Choroid plexus epithelial cell (primary cell): ENCODE measurements at regions not wholly inside any gene's neighbourhood (a gene's known extent, or its start where the extent isn't known, plus 50 kb on each side); places are given as distances from the start of the nearest gene placed in this dataset.

Experiments used
- DNase-seq: peaks from one replicate; pipeline ENCODE4 v3.0.0-alpha.2; 2010; ENCODE audit warnings: low read depth
- H3K4me3 ChIP-seq: 2 replicates; pipeline ENCODE4 v1.5.1; 2011; ENCODE audit warnings: low read depth, mild to moderate bottlenecking, control low read depth, low read length, moderate library complexity
- CTCF ChIP-seq: conservative IDR thresholded peaks from 2 replicates; pipeline ENCODE4 v1.5.1; 2011; ENCODE audit warnings: low read depth, mild to moderate bottlenecking, control low read depth, inconsistent platforms, low read length, moderate library complexity

- no peak overlapping the region for H3K4me3 ChIP-seq
- no peak for TF ChIP-seq CTCF
- peak; percentile 63 for DNase-seq
These were observed 674.8 kb upstream of the ZEB2 start for GRCh38 chr2:145194673-145195072.

- TF ChIP-seq CTCF: no peak
- peak; percentile 30 for DNase-seq
These were observed 670.2 kb upstream of the ZEB2 start for GRCh38 chr2:145190031-145190703.

GRCh38 chr2:145186303-145186702, 666.4 kb upstream of the ZEB2 start:
- peak; percentile 23 for TF ChIP-seq CTCF
- H3K4me3 ChIP-seq: no peak overlapping the region
- no peak for DNase-seq

More at GRCh38 chr2:145190031-145190703, 670.2 kb upstream of the ZEB2 start:
- no peak overlapping the region for H3K4me3 ChIP-seq

- no peak overlapping the region for H3K4me3 ChIP-seq
- peak; percentile 31 for DNase-seq
- TF ChIP-seq CTCF: no peak
These were observed 665.8 kb upstream of the ZEB2 start for GRCh38 chr2:145185696-145186095.

DNA sequence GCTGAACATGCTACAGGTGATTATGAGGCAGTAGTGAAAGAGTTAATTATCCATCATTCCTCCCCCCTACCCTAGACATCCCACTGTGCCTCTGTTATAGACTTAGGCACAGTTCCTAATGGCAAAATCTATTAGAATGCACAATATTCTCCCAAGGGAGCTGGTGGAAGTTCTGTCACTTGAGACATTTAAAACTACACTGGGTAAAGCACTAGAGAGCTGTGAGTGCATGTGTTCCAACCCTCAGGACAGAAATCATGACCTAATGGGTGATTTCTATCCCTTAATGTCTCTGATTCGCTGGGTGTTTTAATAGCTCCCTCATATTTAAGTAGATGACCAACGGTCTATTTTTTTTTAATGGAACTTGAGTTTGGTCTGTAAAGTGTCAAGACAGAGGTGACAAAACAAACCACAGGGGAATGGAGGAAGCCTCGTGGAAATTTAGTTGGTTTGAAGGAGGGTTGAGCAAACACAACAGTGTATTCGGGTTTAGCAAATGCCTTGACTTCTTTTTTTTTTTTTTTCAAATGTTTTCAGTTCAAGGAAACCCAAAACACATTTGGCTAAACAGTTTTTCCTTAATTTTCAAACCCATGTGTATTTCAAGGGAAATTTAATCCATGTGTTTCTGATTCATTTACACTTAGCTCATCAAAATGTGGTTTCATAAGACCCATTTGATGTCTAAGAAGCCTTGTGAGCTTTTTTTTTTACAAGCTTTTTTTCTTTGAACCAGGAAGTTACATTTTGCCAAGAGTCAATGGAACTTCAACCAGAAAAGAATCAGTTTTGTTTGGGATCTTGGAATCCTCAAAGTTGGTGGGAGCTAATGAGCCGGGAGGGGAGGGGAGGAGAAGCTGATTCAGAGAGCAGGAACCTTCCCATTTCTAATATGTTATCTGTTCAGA, 665.1 kb upstream of the ZEB2 start:
- no peak overlapping the region for H3K4me3 ChIP-seq
- no peak for TF ChIP-seq CTCF
- DNase-seq: peak; percentile 48

DNA sequence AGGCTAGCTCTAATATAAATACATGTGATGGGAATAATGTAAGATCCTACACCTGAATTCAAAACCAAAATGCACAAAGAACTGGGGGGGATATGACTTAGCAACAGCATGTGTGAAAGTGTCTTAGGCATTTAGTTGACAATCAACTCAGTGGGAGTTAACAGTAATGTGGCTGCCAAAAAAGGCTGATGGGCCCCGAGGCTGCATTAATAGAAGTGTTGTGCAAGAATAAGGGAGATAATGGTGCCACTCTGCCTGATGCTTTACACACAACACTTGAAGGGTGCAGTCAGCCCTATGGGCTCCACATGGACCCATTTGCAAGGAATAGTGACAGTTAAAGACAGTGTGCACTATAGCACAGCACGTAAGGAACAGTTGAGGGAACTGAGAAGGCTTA, 649.4 kb upstream of the ZEB2 start:
- no peak for TF ChIP-seq CTCF
- no peak for DNase-seq
- H3K4me3 ChIP-seq: no peak overlapping the region
